Breast epithelium (tissue), 3 donors: ENCODE measurements at regions not wholly inside any gene's neighbourhood (a gene's known extent, or its start where the extent isn't known, plus 50 kb on each side); places are given as distances from the start of the nearest gene placed in this dataset.

Source experiments
- POLR2A ChIP-seq: fragments of 450-650 bp; IDR thresholded peaks from one replicate; pipeline ENCODE4 v1.6.1; 2016; ENCODE audit warnings: antibody characterized with exemption, mild to moderate bottlenecking, moderate library complexity
- POLR2AphosphoS5 ChIP-seq, 3 donors: sonication (generic); formaldehyde crosslinking; IDR thresholded peaks; one replicate each; pipeline ENCODE4 v1.6.1; 2017; ENCODE audit warnings: antibody characterized with exemption in 3 of 3
- TF ChIP-seq, protein P1 (sequence below), 3 donors: fragments of 450-650 bp; IDR thresholded peaks; one replicate each; pipeline ENCODE4 v1.5.1; 2016 to 2017; ENCODE audit warnings: antibody characterized with exemption in 3 of 3, mild to moderate bottlenecking in 3 of 3, moderate library complexity in 3 of 3

DNA sequence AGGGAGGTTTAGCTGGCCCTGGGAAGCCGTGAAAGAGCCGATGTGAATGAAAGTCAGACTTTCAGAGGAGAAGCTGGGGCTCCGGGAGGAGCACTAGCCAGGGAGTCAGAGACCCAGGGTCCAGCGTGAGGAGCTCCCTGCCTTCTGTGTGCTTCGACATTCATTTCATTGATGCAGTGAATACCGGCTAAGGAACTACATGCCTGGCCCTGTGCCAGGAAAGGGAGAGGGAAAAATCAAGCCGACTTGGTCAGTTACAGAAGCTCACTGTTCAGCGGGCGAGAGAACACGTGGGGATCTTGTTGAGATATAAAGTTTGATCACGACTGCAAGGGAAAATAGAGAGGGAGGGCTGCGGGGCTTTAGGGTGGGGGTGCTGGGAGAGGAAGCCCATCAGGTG is 76.7 kb upstream of the RUNX3 start:
- TF ChIP-seq POLR2AphosphoS5 (IDR thresholded peaks at IDR 0.05) (no peak), POLR2A (no peak)
- TF ChIP-seq, protein P1, sequence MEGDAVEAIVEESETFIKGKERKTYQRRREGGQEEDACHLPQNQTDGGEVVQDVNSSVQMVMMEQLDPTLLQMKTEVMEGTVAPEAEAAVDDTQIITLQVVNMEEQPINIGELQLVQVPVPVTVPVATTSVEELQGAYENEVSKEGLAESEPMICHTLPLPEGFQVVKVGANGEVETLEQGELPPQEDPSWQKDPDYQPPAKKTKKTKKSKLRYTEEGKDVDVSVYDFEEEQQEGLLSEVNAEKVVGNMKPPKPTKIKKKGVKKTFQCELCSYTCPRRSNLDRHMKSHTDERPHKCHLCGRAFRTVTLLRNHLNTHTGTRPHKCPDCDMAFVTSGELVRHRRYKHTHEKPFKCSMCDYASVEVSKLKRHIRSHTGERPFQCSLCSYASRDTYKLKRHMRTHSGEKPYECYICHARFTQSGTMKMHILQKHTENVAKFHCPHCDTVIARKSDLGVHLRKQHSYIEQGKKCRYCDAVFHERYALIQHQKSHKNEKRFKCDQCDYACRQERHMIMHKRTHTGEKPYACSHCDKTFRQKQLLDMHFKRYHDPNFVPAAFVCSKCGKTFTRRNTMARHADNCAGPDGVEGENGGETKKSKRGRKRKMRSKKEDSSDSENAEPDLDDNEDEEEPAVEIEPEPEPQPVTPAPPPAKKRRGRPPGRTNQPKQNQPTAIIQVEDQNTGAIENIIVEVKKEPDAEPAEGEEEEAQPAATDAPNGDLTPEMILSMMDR (IDR thresholded peaks at IDR 0.05) = no peak
